Activated CD4-positive, alpha-beta T cell treated with anti-CD3 and anti-CD28 coated beads, Interleukin-2, amount 50 U/mL, for 48 hours (primary cell): ENCODE measurements at regions not wholly inside any gene's neighbourhood (a gene's known extent, or its start where the extent isn't known, plus 50 kb on each side); places are given as distances from the start of the nearest gene placed in this dataset.
"Not testable (repeated sequence)": the region's sequence is repeated elsewhere in the genome, so short reads cannot be mapped to it uniquely, and the experiment has no call there.

Experiments used
- DNase-seq, 2 experiments: peaks; one replicate each; pipeline ENCODE4 v3.0.0-alpha.2; 2020

GRCh38 chr5:161027763-161028162 is 175.8 kb upstream of the ATP10B start:
- no peak for DNase-seq

GRCh38 chr5:161023551-161023950 is 171.5 kb upstream of the ATP10B start:
- no peak for DNase-seq

GRCh38 chr5:161022151-161022550 is 170.1 kb upstream of the ATP10B start:
- no peak for DNase-seq

DNA sequence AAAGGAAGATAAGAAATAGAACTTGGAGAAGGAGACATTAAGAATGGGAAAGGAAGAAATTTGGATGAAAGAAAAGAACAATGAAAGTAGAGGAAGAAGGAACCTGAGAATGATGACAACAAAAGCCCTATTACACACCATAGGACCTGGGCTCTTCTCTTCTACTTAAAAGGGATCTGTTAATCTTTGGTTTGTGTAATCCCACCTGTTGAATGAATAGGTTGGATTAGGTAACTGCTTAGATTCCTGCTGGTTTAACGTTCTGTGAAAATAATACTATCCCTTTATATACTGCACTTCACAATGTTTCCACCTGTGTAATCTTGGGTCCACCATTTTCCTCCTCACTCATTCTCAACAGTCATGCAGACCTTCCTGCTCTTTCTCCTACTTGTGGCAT is 157.8 kb upstream of the ATP10B start:
- no peak for DNase-seq

DNA sequence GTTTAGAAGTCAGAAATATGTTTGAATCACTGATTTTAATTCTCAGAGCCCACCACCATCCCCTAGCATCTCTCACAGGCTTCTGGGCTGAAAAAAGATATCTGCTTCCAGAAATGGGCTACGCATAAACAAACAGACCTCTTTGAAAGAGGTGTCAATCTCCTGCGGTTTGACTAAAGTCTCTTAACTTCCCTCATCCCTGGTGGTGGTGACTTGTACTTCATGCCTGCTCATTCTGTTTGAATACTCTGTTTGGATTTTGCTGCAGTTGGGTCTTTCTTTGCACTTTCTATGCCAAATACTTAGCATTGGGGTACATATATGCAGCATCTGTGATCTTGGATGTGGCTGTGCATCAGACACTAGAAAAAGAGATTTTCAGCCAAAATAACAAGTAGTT is 157.2 kb upstream of the ATP10B start:
- DNase-seq: no peak

DNA sequence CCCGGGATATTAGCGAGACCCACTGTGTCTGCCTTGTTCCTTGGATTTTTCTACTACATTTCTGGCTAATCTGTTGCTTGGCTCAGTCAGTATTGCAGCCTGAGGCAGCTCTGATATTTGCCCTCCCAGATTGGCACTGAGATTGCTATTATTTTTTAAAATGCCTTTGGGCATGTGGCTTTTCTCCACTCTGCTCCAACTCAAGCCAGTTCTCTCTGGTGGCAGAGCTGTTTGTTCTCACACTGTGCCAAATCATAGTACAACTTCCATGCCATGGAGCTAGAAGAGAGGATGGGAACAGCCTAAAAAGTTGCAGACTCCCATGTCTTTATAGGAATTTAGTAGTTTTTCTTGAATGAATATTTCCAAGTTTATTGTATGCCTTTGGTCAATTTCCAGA is 155.9 kb upstream of the ATP10B start:
- no peak for DNase-seq

DNA sequence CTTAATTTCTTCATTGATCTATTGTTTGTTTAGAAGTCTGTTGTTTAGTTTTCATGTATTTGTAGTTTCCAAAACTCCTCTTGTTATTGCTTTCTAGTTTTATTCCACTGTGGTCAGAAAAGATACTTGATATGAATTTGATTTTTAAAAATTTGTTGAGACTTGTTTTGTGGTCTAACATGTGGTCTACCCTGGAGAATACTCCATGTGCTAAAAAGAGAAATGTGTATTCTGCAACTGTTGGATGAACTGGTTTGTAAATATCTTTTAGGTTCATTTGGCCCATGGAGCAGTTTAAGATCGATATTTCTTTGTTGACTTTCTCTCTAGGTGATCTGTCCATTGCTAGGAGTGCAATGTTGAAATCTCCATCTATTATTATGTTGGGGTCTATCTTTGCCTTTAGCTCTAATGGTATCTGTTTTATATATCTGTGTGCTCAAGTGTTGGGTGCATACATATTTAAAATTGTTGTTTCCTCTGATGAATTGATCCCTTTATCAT is 150.6 kb upstream of the ATP10B start:
- no peak for DNase-seq

DNA sequence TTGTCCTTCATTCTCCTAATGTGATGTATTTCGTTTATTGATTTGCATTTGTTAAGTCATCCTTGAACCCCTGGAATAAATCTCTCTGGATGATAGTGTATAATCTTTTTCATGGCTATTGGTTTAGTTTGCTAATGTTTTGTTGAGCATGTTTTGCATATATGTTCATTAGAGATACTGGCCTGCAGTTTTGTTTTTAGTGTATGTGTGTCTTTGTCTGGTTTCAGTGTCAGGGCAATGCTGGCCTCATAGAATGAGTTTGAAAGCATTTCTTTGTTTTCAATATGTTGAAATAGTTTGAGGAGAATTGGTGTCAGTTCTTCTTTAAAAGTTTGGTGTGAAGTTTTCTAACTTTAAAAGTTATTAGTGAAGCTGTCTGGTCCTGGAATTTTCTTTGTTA is 149.6 kb upstream of the ATP10B start:
- DNase-seq: no peak

DNA sequence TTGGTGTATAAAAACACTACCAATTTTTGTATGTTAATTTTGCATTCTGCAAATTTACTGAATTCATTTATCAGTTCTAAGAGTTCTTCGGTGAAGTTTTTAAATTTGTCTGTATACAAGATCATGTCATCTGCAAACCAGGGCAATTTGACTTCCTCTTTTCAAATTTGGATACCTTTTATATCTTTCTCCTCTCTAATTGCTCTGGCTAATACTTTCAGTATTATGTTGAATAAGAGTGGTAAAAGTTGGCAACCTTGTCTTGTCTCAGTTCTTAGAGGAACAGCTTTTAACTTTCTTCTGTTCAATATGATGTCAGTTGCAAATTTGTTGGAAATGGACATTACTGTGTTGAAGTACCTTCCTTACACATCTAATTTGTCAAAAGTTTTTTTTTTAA is 149.1 kb upstream of the ATP10B start:
- DNase-seq: not testable (repeated sequence)

- DNase-seq: no peak
Measured at GRCh38 chr5:160991205-160991604, 139.2 kb upstream of the ATP10B start.

GRCh38 chr5:160979385-160979784 is 127.4 kb upstream of the ATP10B start:
- no peak for DNase-seq

- no peak for DNase-seq
Measured at GRCh38 chr5:160978944-160979343, 126.9 kb upstream of the ATP10B start.

DNA sequence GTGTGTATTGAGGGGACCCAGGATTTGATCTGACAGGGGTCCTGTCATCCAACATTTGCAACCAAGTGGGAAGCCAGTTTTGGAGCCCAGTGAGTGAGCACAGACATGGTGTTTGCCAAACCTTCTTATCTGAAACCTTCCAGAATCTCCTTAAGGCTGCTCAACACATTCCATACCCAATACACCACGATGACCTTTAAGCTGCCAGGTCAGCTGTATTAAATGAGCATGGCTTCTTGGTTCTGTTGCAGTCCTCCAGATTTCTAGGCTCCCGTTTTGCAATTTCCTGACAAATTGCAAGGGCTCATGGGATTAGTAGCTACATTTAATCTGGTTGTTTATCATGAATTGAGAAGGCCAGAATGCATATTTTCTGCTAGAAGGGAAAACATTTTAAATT is 124.2 kb upstream of the ATP10B start:
- DNase-seq: no peak

- DNase-seq: no peak
Measured at GRCh38 chr5:160970605-160971191, 118.7 kb upstream of the ATP10B start.

DNA sequence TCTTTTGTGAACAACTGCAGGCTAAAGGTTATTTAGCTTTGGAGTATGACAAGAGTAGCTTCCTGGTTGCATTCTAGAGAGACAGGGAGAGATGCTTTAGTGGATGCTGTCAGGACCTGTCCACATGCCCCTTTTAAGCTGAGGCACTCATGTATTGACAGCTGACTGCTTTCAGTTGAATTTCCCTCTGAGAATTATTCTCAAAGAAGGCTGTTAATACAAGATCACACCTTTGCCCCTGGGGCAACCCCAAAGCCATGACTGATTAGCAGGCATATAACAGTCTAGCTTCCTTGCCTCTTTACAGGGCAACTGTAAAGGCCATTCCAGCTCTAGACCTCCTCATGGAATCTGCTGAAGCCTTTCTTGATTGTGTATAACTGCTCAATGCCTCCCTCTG is 117.6 kb upstream of the ATP10B start:
- no peak for DNase-seq

- no peak for DNase-seq
Measured at GRCh38 chr5:160968480-160968879, 116.5 kb upstream of the ATP10B start.

GRCh38 chr5:160966921-160967320 is 114.9 kb upstream of the ATP10B start:
- no peak for DNase-seq

- no peak for DNase-seq
Measured at GRCh38 chr5:160961761-160962160, 109.8 kb upstream of the ATP10B start.

GRCh38 chr5:160961038-160961437 is 109.0 kb upstream of the ATP10B start:
- no peak for DNase-seq

- DNase-seq: no peak
Measured at GRCh38 chr5:160960592-160960991, 108.6 kb upstream of the ATP10B start.

- peak; percentile 4 to 13 for DNase-seq
Measured at GRCh38 chr5:160959804-160960203, 107.8 kb upstream of the ATP10B start.

DNA sequence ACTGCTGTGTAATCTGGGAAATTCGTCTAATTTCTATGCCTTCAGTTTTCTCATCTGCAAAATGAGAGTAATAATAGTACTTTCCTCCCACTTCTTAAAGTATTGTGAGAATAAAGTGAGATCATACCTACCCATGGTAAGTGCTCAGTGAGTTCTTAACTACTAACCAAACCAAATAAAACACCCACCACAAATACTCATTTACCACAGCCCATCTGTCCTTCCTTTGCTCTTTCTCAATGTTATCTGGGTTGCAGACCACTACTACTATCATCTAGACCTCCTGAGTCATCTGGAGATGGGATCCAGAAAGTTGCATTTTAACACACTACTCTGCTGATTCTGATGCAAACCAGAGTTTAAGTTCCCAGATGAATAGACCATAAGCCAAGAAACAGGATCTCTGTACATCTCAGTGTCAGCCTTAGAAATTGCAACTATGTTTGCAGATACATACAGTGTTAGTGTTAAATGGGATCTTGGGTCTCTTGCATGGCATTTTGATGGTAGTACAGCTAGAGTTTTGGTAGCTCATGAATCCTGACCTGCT is 105.4 kb upstream of the ATP10B start:
- DNase-seq: no peak

GRCh38 chr5:160956051-160956450 is 104.0 kb upstream of the ATP10B start:
- no peak for DNase-seq

DNA sequence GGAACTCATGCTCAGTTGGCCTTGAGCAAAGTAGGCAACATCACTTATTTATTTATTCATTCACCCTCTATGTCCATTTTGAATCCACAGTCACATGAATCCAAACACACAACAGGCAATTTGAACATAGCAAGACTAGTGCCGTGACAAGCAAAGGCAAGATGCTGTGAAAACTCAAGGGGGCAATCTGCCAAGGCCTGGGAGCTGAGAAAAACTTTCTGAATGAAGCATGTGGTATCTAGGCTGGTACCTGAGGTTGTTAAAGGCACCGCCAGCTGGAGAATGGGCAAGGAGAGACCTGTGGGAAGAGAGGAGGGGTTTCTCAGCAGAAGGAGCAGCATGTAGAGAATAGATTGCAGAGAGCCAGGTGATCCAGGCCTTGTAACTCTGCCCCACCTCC is 98.3 kb upstream of the ATP10B start:
- DNase-seq: no peak

GRCh38 chr5:160940725-160941124 is 88.7 kb upstream of the ATP10B start:
- no peak for DNase-seq
